ENCODE measurements at regions not wholly inside any gene's neighbourhood (a gene's known extent, or its start where the extent isn't known, plus 50 kb on each side); places are given as distances from the start of the nearest gene placed in this dataset.

GRCh38 chr4:160129439-160129838 is 1026.6 kb downstream of the RAPGEF2 start:
- intact Hi-C loops (cut with DNase I, micrococcal nuclease) = no loop called here
- DNase-seq (no peak), ATAC-seq (peak; percentile 79)

GRCh38 chr4:160136021-160136420 is 1033.1 kb downstream of the RAPGEF2 start:
- Histone ChIP-seq H3K4me3 (no peak overlapping the region), H3K9me3 (peaks cover 17% of the 10 kb centered on the region), H3K4me1 (ENCODE audit: low read depth) (no peaks in the 10 kb centered on the region), H3K36me3 (ENCODE audit: low read depth) (no peaks in the 10 kb centered on the region)
- DNase-seq = no peak
- TF ChIP-seq CTCF (IDR thresholded peaks at IDR 0.05) = no peak
- intact Hi-C loops (cut with DNase I, micrococcal nuclease) = no loop called here
- no peak for ATAC-seq

More at GRCh38 chr4:160129439-160129838, 1026.6 kb downstream of the RAPGEF2 start:
- H3K4me3 ChIP-seq = no peak overlapping the region
- no peaks in the 10 kb centered on the region for H3K36me3 ChIP-seq (ENCODE audit: low read depth)
- H3K9me3 ChIP-seq = peaks cover 17% of the 10 kb centered on the region
- no peaks in the 10 kb centered on the region for H3K4me1 ChIP-seq (ENCODE audit: low read depth)
- TF ChIP-seq CTCF (IDR thresholded peaks at IDR 0.05) = no peak

GRCh38 chr4:160141206-160141605 is 1038.3 kb downstream of the RAPGEF2 start:
- no peak for DNase-seq
- no peaks in the 10 kb centered on the region for H3K36me3 ChIP-seq (ENCODE audit: low read depth)
- H3K4me3 ChIP-seq = no peak overlapping the region
- intact Hi-C loops (cut with DNase I, micrococcal nuclease) = no loop called here
- no peaks in the 10 kb centered on the region for H3K9me3 ChIP-seq
- ATAC-seq = no peak
- TF ChIP-seq CTCF (IDR thresholded peaks at IDR 0.05) = no peak
- H3K4me1 ChIP-seq (ENCODE audit: low read depth) = no peaks in the 10 kb centered on the region

GRCh38 chr4:160142579-160142978 is 1039.7 kb downstream of the RAPGEF2 start:
- Histone ChIP-seq H3K36me3 (ENCODE audit: low read depth) (no peaks in the 10 kb centered on the region), H3K4me3 (no peak overlapping the region), H3K4me1 (ENCODE audit: low read depth) (no peaks in the 10 kb centered on the region), H3K9me3 (no peaks in the 10 kb centered on the region)
- ATAC-seq (no peak), DNase-seq (no peak)
- no peak for TF ChIP-seq CTCF (IDR thresholded peaks at IDR 0.05)
- intact Hi-C loops (cut with DNase I, micrococcal nuclease) = no loop called here

- no peaks in the 10 kb centered on the region for H3K36me3 ChIP-seq (ENCODE audit: low read depth)
- ATAC-seq (peak; percentile 99), DNase-seq (peak in 1 of 3 donors; percentile 53)
- H3K4me3 ChIP-seq = no peak overlapping the region
- H3K9me3 ChIP-seq = no peaks in the 10 kb centered on the region
- intact Hi-C loops (cut with DNase I, micrococcal nuclease) = no loop called here
- TF ChIP-seq CTCF (IDR thresholded peaks at IDR 0.05) = no peak
- no peaks in the 10 kb centered on the region for H3K4me1 ChIP-seq (ENCODE audit: low read depth)
These were observed 1040.7 kb downstream of the RAPGEF2 start for GRCh38 chr4:160143574-160143973.

GRCh38 chr4:160159457-160159856 is 1056.6 kb downstream of the RAPGEF2 start:
- no peak for DNase-seq
- Histone ChIP-seq H3K36me3 (ENCODE audit: low read depth) (no peaks in the 10 kb centered on the region), H3K4me1 (ENCODE audit: low read depth) (no peaks in the 10 kb centered on the region), H3K9me3 (no peaks in the 10 kb centered on the region), H3K4me3 (no peak overlapping the region)
- no peak for TF ChIP-seq CTCF (IDR thresholded peaks at IDR 0.05)
- intact Hi-C loops (cut with DNase I, micrococcal nuclease) = no loop called here
- no peak for ATAC-seq

Data from mucosa of descending colon (tissue), 3 donors.